Bronchial epithelial cell (primary cell): ENCODE measurements at regions not wholly inside any gene's neighbourhood (a gene's known extent, or its start where the extent isn't known, plus 50 kb on each side); places are given as distances from the start of the nearest gene placed in this dataset.
A peak's percentile ranks its signal among the peaks of the same experiment; 100 is the strongest.

Source experiments
- DNase-seq: peaks from one replicate; pipeline ENCODE4 v3.0.0-alpha.2; 2010; ENCODE audit warnings: low read depth
- FAIRE-seq: peaks from 2 replicates; lab custom pipeline; 2011; peaks lifted over from hg19 to GRCh38; lab: Jason Lieb, UNC
- H3K27me3 ChIP-seq: 2 replicates; pipeline ENCODE4 v1.5.1; 2011; ENCODE audit warnings: low read length; ENCODE audit not compliant: control insufficient read depth, insufficient read depth
- H3K36me3 ChIP-seq: 2 replicates; pipeline ENCODE4 v1.5.1; 2011; ENCODE audit warnings: low read length; ENCODE audit not compliant: control insufficient read depth, insufficient read depth
- H3K4me3 ChIP-seq: 2 replicates; pipeline ENCODE4 v1.5.1; 2011; ENCODE audit warnings: mild to moderate bottlenecking, low read depth, low read length, control low read depth
- TF ChIP-seq, protein P1 (sequence below): IDR thresholded peaks from 2 replicates; pipeline ENCODE4 v1.5.1; 2011; ENCODE audit warnings: mild to moderate bottlenecking, moderate library complexity, low read length, control low read depth, inconsistent platforms; ENCODE audit not compliant: insufficient read depth, severe bottlenecking

DNA sequence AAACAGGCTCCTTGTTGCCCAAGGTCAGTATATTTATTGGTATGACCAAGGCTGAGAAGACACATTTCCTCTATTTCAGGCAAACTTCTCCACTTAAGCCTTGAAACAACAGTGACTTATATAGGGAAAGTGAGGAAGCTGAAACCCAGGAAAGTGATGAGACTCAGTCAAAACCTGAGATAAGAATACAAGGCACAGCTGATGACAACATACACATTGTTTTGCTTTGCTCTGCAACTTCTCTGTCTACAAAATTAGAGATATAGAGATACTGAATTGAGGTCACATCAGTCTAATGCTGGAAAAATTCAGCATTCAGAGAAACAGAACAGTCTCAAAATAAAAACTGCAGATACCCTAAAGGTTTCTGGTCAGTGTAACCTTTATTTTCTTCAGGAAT is 586.1 kb downstream of the DNAH5 start:
- FAIRE-seq (no peak), DNase-seq (no peak)
- TF ChIP-seq, protein P1, sequence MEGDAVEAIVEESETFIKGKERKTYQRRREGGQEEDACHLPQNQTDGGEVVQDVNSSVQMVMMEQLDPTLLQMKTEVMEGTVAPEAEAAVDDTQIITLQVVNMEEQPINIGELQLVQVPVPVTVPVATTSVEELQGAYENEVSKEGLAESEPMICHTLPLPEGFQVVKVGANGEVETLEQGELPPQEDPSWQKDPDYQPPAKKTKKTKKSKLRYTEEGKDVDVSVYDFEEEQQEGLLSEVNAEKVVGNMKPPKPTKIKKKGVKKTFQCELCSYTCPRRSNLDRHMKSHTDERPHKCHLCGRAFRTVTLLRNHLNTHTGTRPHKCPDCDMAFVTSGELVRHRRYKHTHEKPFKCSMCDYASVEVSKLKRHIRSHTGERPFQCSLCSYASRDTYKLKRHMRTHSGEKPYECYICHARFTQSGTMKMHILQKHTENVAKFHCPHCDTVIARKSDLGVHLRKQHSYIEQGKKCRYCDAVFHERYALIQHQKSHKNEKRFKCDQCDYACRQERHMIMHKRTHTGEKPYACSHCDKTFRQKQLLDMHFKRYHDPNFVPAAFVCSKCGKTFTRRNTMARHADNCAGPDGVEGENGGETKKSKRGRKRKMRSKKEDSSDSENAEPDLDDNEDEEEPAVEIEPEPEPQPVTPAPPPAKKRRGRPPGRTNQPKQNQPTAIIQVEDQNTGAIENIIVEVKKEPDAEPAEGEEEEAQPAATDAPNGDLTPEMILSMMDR, result no peak
- Histone ChIP-seq H3K27me3 (no peaks in the 10 kb centered on the region), H3K36me3 (no peaks in the 10 kb centered on the region), H3K4me3 (no peak overlapping the region)

DNA sequence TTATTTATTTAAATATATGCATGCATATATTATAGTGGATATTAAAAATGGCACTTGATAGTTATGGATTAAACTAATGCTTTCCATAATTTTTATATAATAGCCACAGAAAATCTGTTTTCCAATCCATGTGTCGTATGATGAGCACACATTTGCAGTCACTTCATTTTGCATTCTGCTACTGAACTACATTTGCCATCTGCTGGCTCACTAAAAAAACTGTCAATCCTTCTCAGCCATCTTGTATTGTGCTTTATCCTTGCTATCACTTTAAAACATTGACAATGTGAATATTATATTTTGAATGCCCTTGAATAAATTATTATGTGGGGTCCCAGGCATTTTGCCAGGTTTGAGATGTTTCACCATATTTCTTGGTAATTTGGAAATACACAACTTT is 586.6 kb downstream of the DNAH5 start:
- FAIRE-seq (no peak), DNase-seq (no peak)
- Histone ChIP-seq H3K4me3 (no peak overlapping the region), H3K36me3 (no peaks in the 10 kb centered on the region), H3K27me3 (no peaks in the 10 kb centered on the region)
- TF ChIP-seq, protein P1, result no peak

DNA sequence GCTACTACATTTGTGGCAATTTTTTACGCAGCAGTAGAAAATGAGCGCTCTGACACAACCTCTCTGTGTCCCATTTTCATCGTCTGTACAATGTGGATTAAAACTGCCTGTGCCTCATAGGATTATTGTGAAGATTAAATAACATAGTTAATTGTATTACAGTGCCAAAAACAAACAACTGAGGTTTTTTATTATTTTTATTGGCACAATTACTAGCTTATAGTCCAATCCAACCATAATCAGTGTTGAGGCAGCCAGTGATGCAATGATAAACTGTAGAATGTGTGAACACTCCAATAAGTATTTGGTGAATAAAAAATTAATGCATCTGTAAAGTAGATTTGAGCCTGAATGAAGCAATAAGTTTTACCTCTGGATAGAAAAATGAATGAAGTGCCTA is 588.3 kb downstream of the DNAH5 start:
- H3K4me3 ChIP-seq, result no peak overlapping the region
- no peaks in the 10 kb centered on the region for H3K27me3 ChIP-seq
- no peaks in the 10 kb centered on the region for H3K36me3 ChIP-seq
- no peak for DNase-seq
- FAIRE-seq, result no peak
- TF ChIP-seq, protein P1, result no peak

DNA sequence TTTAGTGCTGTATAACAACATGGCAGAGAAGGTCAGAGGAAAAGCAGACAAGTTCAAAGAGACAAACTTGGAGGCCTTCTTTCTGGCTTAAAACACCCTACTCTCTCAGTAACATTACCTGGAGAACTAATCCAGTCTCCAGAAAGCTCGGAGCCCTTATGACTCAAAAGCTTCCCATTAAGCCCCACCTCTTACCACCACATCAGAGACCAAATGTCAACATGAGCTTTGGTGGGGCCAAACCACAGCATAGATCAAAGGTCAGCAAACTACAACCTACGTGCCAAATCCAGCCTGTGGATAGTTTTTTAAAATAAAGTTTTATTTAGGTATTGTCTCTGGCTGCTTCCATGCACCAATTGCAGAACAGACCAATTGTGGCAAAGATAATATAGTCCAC is 589.9 kb downstream of the DNAH5 start:
- Histone ChIP-seq H3K4me3 (no peak overlapping the region), H3K27me3 (no peaks in the 10 kb centered on the region), H3K36me3 (no peaks in the 10 kb centered on the region)
- DNase-seq (peak; percentile 28), FAIRE-seq (no peak)
- TF ChIP-seq, protein P1, result no peak

DNA sequence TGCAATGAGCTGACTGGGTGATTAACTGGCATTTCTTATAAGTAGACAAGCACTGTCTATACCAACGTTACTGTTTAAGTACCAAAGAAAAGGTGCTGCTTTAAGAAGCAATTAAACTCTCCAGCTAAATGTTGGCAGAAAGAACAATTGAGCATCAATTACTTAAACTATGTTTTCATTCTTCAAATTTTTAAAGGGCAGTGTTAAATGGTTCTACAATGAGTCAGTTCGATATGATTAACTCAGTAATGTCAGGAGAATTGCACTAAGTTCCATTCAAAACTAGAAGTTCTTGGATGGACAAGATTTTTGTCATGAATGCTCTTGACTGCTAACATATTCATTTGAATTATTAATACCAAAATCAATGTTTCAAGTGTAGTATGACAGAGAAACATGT is 593.7 kb downstream of the DNAH5 start:
- H3K4me3 ChIP-seq, result no peak overlapping the region
- no peaks in the 10 kb centered on the region for H3K27me3 ChIP-seq
- TF ChIP-seq, protein P1, result no peak
- no peaks in the 10 kb centered on the region for H3K36me3 ChIP-seq
- peak; percentile 8 for DNase-seq
- FAIRE-seq, result no peak

DNA sequence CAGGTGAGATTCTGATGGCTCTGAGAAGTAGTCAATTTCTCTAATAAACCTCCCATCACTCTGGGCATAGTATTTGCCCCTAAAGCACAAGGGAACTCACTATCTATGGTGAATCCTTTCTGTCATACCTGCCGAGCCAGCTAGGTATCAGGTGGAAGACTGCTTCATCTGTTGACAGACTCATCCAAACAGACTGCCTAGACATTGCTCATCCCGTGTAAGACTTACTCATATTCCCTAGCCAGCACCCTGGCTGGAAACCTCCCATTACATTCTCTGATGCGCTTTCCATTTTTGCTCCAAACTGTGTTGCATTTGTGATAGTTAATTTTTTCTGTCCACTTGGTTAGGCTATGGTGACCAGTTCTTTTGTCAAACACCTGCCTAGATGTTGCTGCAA is 595.9 kb downstream of the DNAH5 start:
- peak; percentile 21 for DNase-seq
- H3K27me3 ChIP-seq, result no peaks in the 10 kb centered on the region
- no peak overlapping the region for H3K4me3 ChIP-seq
- no peaks in the 10 kb centered on the region for H3K36me3 ChIP-seq
- FAIRE-seq, result no peak
- TF ChIP-seq, protein P1, result no peak
